Fibroblast of skin of right biceps (primary cell): ENCODE measurements at regions not wholly inside any gene's neighbourhood (a gene's known extent, or its start where the extent isn't known, plus 50 kb on each side); places are given as distances from the start of the nearest gene placed in this dataset.

Source experiments
- DNase-seq: peaks from one replicate; pipeline ENCODE4 v3.0.0-alpha.2; 2013

- DNase-seq = no peak
Measured at GRCh38 chr3:120544361-120544760, 51.8 kb upstream of the NDUFB4 start.

- no peak for DNase-seq
Measured at GRCh38 chr3:120536642-120537041, 59.5 kb upstream of the NDUFB4 start.

- no peak for DNase-seq
Measured at GRCh38 chr3:120532969-120533368, 63.2 kb upstream of the NDUFB4 start.

GRCh38 chr3:120528163-120528562 lies 68.0 kb upstream of the NDUFB4 start:
- no peak for DNase-seq

GRCh38 chr3:120526011-120526870 lies 69.9 kb upstream of the NDUFB4 start:
- DNase-seq = no peak

GRCh38 chr3:120524171-120524923 lies 71.8 kb upstream of the NDUFB4 start:
- peak; percentile 53 for DNase-seq

- DNase-seq = no peak
Measured at GRCh38 chr3:120516136-120516535, 65.3 kb upstream of the FSTL1 start.

- DNase-seq = no peak
Measured at GRCh38 chr3:120512655-120513054, 61.9 kb upstream of the FSTL1 start.

- peak; percentile 79 for DNase-seq
Measured at GRCh38 chr3:120506828-120507774, 56.3 kb upstream of the FSTL1 start.

GRCh38 chr3:120506076-120506827 lies 55.5 kb upstream of the FSTL1 start:
- peak; percentile 65 for DNase-seq

- no peak for DNase-seq
Measured at GRCh38 chr3:120503727-120504616, 53.2 kb upstream of the FSTL1 start.

- no peak for DNase-seq
Measured at GRCh38 chr3:120502116-120502515, 51.3 kb upstream of the FSTL1 start.
